ENCODE measurements at regions not wholly inside any gene's neighbourhood (a gene's known extent, or its start where the extent isn't known, plus 50 kb on each side); places are given as distances from the start of the nearest gene placed in this dataset.

GRCh38 chrX:6693051-6693450 lies 158.1 kb upstream of the VCX3A start:
- DNase-seq: no peak

GRCh38 chrX:6685489-6685888 lies 150.6 kb upstream of the VCX3A start:
- DNase-seq: no peak

GRCh38 chrX:6683353-6683752 lies 148.4 kb upstream of the VCX3A start:
- DNase-seq: no peak

- no peak for DNase-seq
Measured at GRCh38 chrX:6681521-6682145, 146.7 kb upstream of the VCX3A start.

GRCh38 chrX:6679988-6680387 lies 145.1 kb upstream of the VCX3A start:
- DNase-seq: no peak

GRCh38 chrX:6679550-6679949 lies 144.6 kb upstream of the VCX3A start:
- no peak for DNase-seq

- DNase-seq: no peak
Measured at GRCh38 chrX:6678313-6678712, 143.4 kb upstream of the VCX3A start.

GRCh38 chrX:6674734-6675133 lies 139.8 kb upstream of the VCX3A start:
- DNase-seq: no peak

- no peak for DNase-seq
Measured at GRCh38 chrX:6667048-6667768, 132.3 kb upstream of the VCX3A start.

GRCh38 chrX:6666624-6667023 lies 131.7 kb upstream of the VCX3A start:
- no peak for DNase-seq

GRCh38 chrX:6661736-6662135 lies 126.8 kb upstream of the VCX3A start:
- DNase-seq: no peak

- DNase-seq: no peak
Measured at GRCh38 chrX:6660567-6661264, 125.8 kb upstream of the VCX3A start.

GRCh38 chrX:6645216-6645615 lies 110.3 kb upstream of the VCX3A start:
- DNase-seq: no peak

GRCh38 chrX:6644411-6644810 lies 109.5 kb upstream of the VCX3A start:
- no peak for DNase-seq

- no peak for DNase-seq
Measured at GRCh38 chrX:6640727-6641126, 105.8 kb upstream of the VCX3A start.

- DNase-seq: no peak
Measured at GRCh38 chrX:6614506-6614905, 79.6 kb upstream of the VCX3A start.

- no peak for DNase-seq
Measured at GRCh38 chrX:6599230-6599860, 64.4 kb upstream of the VCX3A start.

Measured in retina (tissue), 1 donor.